Adrenal gland (tissue), 5 donors: ENCODE measurements at regions not wholly inside any gene's neighbourhood (a gene's known extent, or its start where the extent isn't known, plus 50 kb on each side); places are given as distances from the start of the nearest gene placed in this dataset.

Experiments used
- CTCF ChIP-seq, 6 experiments: fragments of 450-650 bp in 4 of 6; fragments of 200-600 bp in 2 of 6; sonication (generic) in 1 of 6; IDR thresholded peaks; 1 replicate in 5 of 6; 2 replicates in 1 of 6; pipeline versions ENCODE4 v1.5.1 to v1.8.0; 2016 to 2021; ENCODE audit warnings: antibody characterized with exemption in 6 of 6, mild to moderate bottlenecking in 2 of 6, moderate library complexity in 1 of 6
- POLR2A ChIP-seq, 2 donors: fragments of 450-650 bp; IDR thresholded peaks; one replicate each; pipeline ENCODE4 v1.6.1; 2017; ENCODE audit warnings: antibody characterized with exemption in 2 of 2, mild to moderate bottlenecking in 2 of 2, moderate library complexity in 1 of 2
- donor health status: DM: no; HTN: no; CAD: no.

DNA sequence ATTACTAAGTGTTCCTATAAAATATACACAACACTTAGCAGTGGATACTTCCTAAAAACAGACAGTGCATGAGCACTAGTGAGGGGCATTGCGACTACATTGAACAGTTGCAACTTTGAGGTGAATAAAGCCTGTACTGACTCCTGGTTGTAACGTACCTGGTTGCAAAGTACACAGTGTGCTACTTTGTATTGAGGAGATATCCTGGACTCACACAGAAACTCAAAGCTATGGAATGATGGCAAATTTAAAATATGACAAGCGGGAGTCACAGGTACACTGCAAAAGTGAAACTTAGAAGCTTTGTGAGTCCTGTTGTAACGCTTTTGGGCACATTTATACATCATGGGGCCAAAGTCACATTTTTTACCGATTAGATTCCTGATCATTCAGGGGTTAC lies 55.6 kb upstream of the HLA-A start:
- TF ChIP-seq POLR2A (IDR thresholded peaks at IDR 0.05) (no peak), CTCF (IDR thresholded peaks at IDR 0.05) (no peak)
